Keratinocyte (primary cell): ENCODE measurements at regions not wholly inside any gene's neighbourhood (a gene's known extent, or its start where the extent isn't known, plus 50 kb on each side); places are given as distances from the start of the nearest gene placed in this dataset.

ENCODE experiments used
- EZH2 ChIP-seq: IDR thresholded peaks from one replicate; pipeline ENCODE4 v1.6.1; 2012; ENCODE audit warnings: inconsistent platforms, mild to moderate bottlenecking, low read length, moderate library complexity
- TF ChIP-seq, protein P1 (sequence below), 3 experiments: IDR thresholded peaks in 1 of 3; conservative IDR thresholded peaks in 1 of 3; optimal IDR thresholded peaks in 1 of 3; 2 replicates in 2 of 3; 3 replicates in 1 of 3; pipeline versions ENCODE3 to v1.5.1; 2011; ENCODE audit warnings: low read length in 3 of 3, mild to moderate bottlenecking in 3 of 3, moderate library complexity in 2 of 3, control low read depth in 1 of 3, inconsistent platforms in 1 of 3; ENCODE audit not compliant: insufficient read depth in 2 of 3; ENCODE audit errors: extremely low read depth in 1 of 3

- TF ChIP-seq, protein P1, sequence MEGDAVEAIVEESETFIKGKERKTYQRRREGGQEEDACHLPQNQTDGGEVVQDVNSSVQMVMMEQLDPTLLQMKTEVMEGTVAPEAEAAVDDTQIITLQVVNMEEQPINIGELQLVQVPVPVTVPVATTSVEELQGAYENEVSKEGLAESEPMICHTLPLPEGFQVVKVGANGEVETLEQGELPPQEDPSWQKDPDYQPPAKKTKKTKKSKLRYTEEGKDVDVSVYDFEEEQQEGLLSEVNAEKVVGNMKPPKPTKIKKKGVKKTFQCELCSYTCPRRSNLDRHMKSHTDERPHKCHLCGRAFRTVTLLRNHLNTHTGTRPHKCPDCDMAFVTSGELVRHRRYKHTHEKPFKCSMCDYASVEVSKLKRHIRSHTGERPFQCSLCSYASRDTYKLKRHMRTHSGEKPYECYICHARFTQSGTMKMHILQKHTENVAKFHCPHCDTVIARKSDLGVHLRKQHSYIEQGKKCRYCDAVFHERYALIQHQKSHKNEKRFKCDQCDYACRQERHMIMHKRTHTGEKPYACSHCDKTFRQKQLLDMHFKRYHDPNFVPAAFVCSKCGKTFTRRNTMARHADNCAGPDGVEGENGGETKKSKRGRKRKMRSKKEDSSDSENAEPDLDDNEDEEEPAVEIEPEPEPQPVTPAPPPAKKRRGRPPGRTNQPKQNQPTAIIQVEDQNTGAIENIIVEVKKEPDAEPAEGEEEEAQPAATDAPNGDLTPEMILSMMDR (optimal IDR thresholded peaks at IDR 0.05 in 1 of 3, IDR thresholded peaks at IDR 0.05 in 1 of 3, conservative IDR thresholded peaks at IDR 0.05 in 1 of 3; ENCODE audit: extremely low read depth in 1 of 3, insufficient read depth in 2 of 3, low read length in 3 of 3), result no peak
- TF ChIP-seq EZH2, result no peak
Observed at GRCh38 chr16:13492046-13492445, 427.9 kb upstream of the ERCC4 start.
